ENCODE measurements at regions not wholly inside any gene's neighbourhood (a gene's known extent, or its start where the extent isn't known, plus 50 kb on each side); places are given as distances from the start of the nearest gene placed in this dataset.

GRCh38 chrX:80556148-80556547 is 135.9 kb downstream of the TENT5D start:
- no peak for TF ChIP-seq CTCF (conservative IDR thresholded peaks at IDR 0.05)
- no peak for TF ChIP-seq EZH2 (IDR thresholded peaks at IDR 0.05; ENCODE audit: low read depth)
